Amygdala (tissue), 56 donors: ENCODE measurements at regions not wholly inside any gene's neighbourhood (a gene's known extent, or its start where the extent isn't known, plus 50 kb on each side); places are given as distances from the start of the nearest gene placed in this dataset.
A peak's percentile ranks its signal among the peaks of the same experiment; 100 is the strongest.

Experiments used
- DNase-seq, 56 donors: peaks; one replicate each; lab custom pipeline; 2025; lab: John Stamatoyannopoulos, UW

DNA sequence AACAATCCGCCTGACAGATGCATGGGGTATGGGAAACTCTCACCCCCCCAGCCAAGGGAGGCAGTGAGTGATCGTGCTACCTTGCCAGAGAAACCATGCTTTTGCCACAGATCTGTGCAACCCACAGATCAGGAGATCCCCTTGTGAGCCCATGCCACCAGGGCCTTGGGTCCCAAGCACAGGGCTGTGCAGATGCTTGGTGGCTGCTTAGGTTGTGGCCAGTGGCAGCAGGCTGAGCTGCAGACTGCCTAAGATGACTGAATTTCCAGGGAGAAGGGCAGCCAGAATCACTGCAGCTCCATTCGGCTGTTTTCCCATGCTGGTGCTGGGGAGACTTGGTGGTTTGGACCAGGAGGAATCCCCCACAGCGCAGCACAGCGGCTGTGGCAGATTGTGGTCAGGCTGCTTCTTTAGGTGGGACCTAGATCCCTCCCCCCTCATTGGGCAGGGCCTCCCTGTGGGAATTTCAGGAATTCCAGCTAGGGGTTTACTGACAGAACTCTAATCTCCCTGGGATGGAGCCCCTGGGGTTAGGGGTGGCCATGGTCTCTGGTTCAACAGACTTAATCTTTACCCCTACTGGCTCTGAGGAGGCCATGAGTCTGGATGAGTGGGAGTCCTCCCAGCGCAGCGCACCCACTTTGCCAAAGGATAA, 264.6 kb upstream of the DAAM1 start:
- DNase-seq: no peak

DNA sequence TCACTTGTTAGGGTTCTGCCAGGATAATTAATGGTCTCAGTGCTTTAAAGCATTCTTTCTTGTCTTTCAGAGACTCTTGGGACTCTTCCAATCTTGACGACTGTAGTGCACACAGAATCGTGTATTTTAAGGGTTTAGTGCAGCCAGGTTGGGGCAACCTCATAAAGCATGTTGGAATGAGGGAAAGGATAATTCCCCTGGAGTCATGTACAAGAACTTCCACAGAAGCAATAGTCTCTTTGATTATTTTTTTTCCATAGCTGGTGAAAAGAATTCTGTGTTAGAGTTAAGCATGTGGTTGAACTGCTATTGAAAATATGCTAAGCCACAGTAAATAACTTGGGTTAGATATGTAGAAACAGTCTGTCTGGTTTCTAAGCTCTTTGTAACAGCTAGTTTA, 246.8 kb upstream of the DAAM1 start:
- no peak for DNase-seq

DNA sequence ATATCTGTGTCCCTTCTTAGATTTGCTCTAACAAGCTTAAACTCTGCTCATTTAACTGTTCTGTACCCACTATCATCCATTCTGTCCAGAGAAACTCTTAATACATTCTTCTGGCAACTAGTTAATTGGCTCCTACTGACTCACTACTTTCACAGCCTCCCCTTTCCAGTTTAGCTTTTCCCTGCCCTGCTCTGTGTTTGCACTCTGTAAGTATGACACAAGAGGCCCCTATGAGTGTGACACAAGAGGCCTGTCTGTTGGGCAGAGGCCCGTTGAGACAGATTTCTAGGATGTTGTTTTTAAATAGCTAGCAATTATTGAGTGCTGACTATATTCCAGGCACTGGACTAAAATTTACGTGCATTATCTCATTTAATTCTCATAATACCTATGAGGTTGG, 246.0 kb upstream of the DAAM1 start:
- no peak for DNase-seq

DNA sequence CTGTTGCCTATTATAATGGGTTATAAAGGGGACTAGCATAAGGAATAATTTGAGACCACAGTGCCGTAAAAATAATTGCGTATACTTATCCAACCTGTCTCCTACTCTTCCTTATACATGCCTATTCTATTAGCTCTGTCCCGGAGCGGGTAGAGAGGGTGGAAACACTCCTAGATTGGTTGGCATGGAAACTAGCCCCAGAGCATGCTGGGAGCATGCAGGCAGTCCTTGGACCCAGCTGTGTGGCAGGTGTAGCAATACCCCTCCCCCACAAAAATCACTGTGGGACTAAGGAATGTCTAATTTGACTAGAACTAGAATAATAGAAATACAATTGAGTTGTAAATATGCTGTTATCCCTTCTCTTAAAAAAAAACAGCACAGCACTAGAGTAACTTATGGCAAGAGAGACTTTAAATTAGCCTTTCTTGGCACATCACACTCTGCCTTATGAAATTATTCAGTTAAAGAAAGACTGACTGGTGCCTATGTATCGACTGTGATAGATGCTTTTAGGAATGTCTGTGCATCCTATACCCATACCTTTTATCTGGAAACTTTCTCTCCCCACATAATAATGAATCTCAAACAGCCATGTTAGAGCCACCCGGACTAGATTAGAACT, 244.0 kb upstream of the DAAM1 start:
- DNase-seq: peak in 14 of 56 donors; percentile 0 to 33 (median 13)

DNA sequence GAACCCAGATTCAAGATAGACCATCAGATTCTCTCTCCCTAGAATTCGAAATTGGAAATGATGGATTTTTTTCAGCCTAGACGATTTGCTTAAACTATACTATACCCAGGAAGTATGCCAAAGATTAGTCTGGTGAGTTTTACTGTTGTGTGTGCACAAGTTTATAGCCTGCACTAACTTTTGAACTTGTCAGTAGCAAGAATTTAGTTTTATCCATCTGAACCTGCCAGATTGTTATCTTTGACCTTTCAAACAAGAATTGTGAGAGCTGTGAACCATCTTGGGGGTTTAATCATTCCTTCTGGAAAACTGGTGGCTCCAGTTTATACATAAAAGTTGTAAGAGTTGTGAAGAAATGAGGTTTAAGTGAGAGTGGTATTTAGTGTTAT, 243.5 kb upstream of the DAAM1 start:
- DNase-seq: no peak

DNA sequence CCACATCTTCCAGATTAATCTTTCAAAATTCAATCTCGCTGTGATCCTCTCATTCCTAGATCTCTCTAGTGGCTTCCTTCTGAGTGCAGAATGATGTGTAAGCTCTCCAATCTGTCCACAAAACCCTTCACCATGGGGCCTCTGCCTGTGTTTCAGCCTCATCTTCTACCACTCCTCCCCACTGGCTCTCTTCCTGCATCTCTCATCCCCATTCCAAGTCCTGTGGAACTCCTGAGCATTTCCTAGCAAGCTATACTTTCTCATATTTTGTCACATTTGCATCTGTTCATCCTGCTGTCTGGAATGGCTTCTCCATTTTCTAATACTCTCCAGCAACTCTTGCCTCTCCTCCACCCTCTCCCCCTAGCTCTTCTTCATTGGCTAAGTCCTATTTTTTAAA, 242.0 kb upstream of the DAAM1 start:
- DNase-seq: no peak

DNA sequence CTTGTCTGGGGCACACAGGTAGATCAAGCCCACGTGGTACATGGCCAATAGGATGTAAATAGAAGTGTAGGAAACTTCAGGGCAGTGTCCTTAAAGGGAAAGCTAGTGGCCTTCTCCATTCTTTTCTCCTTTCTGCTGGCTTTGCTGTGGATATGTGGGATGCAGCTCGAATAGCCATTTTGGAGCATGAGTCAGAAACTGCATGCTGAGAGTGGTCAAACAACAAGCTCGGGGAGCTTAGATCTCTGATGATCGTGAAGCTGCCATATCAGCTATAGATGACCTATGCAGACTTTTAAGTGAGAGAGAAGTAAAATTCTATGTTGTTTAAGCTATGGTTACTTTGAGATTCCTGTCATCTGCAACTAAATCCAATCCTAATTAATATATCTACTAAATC, 241.3 kb upstream of the DAAM1 start:
- no peak for DNase-seq

DNA sequence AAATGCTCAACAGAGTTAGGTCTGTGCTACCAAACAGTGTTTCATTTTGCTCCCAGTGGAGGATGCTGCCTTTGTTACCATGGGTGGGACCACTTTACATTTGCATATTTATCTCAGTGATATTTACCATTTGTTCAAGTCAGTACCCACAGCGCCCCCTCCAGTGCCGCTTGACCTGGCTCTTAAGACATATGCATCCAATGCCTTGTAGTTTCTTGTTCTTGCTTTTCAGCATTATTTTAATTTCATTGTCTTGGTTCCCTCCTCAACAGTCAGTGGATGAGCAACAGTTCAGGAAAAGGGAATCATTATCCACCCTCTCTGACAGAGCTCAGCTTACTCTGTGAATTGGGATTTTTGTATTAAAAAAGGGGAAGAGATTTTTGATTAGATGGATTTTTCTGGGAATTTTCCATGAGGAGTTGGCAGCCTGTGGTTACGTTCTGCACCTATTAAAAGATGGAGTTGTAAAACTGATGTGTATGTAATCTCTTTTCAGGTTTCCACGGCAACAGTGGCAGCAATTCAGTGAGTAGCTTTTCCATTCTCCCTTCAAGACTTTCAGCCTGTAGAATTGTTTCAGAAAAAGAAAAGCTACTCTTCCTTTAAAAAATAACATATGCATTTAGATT, 240.5 kb upstream of the DAAM1 start:
- peak in 5 of 56 donors; percentile 2 to 36 (median 4) for DNase-seq

DNA sequence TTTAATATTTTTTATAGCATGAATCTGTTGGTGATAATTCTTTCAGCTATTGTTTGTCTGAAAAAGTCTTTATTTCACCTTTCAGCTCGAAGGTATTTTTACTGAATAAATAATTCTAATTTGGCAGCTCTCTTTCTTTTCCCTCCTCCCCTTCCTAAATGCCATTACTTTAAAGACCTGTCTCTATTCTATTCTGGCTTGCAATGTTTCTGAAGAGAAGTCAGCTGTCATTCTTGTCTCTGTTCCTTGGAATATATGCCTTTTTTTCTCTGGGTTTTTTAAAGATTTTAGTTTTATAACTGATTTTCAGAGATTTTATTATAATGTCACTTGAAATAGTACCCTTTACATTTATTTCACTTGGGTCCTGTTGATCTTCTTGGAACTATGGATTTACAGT, 237.9 kb upstream of the DAAM1 start:
- no peak for DNase-seq

DNA sequence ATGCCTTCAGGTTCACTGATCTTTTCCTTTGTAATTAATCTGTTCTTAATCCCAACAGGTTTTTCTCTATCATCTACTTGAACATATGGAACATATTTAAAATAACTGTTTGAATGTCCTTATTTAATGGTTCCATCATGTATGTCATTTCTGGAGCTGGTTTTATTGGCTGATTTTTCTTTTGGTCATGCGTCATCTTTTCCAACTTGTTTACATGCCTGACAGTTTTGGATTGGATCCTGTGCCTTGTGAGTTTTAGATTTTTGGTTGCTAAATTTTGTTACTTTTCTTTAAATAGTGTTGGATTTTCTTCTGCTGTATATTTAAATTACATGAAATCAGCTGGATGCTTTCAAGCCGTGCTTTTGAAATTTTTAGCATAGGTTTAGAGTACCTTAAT, 237.3 kb upstream of the DAAM1 start:
- no peak for DNase-seq

DNA sequence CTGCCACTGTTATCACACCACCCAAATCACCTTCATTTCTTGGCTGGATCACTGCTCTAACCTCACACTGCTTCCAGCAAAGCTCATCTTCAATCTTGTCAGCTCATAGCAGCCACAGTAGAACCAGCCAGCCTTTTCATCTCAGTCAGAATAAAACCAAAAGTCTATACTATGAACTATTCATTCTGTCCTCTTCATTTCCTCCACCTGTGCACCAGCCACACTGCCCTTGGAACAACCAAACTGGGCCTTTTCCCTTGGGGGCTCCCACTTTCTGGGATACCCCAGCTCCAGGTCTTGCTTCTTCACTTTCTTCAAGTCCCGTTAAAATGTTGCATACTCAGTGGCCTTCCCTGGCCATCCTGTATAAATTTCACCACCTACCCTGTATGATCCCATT, 234.4 kb upstream of the DAAM1 start:
- no peak for DNase-seq

DNA sequence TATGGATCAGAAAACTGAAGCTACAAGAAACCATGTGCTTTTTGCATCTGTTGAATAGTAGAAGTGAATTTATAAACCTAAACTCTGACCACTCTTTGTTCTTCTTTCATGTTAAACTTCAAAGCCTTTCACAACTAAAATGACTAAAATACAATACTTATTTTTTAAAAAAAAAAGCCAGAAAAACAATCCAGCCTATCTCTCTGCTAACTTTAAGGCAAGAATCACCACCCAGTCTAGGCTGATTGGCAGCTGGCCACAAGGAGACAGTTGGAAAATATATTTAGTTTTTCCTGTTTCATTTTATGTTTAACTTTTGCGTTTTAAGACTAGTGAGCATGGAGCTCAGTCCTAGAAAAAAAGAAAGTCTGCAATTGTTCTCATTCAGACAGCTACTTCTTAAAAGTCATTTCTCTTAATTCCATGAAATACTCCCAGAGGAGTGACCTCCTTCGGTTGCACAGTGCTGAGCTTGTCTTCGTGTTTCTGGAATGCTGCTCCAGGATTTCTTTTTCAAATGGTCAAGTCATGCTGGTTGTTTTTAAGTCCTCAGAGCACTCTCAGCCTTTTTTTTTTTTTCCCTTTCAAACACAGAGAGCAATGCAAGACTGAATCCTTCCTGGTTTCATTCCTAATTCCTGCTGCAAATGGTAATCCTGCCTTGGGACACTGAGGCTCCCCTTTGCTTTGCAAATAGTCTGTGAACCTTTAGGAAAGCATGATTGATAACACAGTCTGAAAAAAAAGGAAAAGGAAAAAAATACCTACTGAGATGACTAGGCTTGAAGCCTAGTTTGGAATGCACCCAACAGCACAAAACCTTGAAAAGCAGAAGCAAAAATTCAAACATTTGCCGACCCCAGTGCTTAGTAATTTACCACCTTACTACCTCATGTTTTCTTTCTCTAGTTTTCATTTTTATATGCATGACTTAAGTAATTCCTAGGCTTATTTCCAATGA, 233.3 kb upstream of the DAAM1 start:
- no peak for DNase-seq

DNA sequence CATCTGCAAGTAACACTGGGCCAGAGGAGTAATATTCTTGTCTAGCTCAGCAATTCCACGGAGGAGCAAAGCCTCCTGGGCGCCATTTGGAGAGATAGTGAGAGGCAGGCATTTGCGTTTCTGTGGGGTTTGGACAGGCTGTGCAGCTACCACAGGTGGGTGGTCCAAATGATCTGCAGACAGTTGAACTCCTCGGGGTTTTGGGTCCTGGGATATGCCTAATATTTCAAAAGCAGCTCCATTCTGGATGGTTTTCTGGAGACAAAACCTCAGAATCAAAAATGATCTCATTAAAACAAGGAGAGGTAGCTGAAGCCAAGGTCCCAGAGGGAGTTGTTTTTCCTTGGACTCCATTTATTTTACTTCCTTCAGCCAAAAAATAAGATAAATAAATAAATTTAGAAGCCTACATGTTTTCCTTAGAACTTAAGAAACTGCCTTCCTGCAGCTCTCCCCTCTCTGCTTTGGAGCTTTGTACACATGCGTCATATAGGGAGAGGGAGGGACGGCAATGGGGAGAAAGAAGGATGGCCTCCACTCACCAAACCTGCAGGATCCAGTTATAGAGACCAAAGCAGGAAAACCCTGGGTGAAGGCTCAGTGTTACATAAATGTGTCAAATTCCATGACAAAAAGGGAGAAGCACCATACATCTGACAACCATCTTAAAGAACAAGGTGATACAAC, 227.3 kb upstream of the DAAM1 start:
- DNase-seq: no peak

DNA sequence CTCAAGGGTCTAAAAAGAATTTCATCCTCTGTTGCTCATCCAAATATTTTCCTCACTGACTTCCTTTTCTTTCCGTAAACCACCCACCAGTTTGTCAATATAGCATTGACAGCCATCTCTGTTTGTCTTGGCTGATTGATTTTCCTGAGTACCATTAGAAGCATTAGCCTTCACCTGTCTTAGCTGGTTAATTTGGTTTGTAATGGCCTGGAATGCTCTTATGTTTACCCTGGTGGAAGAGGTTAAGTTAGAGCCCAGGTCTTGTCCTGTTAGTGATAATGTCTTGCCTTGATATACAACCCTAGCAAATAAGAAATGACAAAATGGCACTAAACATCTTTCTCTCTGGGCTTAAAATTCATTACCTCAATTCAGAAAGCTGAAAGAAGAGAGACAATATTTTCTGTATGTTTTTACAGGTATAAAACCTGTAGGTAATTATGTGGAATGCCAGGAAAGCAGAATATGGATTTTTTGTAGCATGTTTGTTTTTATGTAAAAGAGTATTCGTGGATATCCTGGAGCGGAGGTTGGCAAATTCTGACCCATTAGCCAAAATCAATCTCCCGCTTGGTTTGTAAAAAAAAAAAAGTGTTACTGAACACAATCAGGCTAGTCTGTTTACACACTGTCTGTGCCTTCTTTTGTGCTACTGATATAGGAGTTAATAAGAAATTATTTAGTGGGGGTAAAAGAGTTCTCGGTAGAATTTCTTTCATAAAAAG, 224.4 kb upstream of the DAAM1 start:
- no peak for DNase-seq

DNA sequence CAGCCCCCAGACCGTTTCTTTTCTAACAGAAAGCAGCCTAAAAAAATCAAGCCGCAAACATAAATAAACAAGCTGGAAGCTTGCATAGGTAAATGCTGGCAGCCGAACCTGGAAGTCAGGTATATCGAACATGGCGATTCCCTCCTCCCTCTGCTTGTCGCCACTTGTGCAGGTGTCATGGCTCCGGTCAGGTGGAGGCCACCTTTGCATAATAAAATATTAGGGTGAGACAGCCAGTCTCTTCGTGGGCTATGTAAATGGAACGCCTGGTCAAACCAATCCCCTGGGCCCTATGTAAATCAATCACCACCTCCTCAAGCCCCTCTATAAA, 223.9 kb upstream of the DAAM1 start:
- no peak for DNase-seq

DNA sequence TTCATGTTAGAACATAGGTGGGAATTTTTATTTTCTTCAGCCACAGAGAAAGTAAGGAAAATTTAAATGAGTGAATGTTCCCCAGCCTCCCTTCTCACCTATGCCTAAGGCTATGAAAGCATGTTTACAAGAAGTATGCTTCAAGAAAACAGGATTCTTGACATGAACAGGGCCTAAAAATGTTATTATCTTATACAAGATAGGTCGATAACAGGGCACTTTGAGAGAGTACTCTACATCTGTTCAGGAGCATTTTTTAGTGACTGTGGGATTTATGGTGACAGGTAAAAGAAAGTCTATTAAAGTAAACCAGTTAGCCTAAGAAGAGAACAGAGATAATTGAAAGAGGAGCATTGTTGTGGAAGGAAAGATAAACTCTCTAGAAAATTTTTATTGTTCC, 222.9 kb upstream of the DAAM1 start:
- no peak for DNase-seq

DNA sequence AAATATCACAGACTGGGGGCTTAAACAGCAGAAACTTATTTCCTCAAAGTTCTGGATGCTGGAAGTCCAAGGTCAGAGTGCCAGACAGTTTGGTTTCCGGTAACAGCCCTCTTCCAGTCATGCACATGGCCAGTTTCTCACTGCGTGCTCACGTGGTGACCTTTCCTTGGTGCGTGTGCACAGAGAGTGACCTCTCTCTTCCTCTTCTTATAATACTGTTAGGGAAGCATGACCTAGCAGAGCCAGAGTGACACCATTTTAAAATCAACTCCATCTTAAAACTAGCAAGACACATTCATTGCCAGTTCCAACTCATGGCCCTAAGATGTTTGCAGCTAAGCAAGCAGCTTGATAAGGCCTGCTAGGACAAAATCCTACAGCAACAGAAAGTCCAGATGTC, 221.5 kb upstream of the DAAM1 start:
- no peak for DNase-seq

DNA sequence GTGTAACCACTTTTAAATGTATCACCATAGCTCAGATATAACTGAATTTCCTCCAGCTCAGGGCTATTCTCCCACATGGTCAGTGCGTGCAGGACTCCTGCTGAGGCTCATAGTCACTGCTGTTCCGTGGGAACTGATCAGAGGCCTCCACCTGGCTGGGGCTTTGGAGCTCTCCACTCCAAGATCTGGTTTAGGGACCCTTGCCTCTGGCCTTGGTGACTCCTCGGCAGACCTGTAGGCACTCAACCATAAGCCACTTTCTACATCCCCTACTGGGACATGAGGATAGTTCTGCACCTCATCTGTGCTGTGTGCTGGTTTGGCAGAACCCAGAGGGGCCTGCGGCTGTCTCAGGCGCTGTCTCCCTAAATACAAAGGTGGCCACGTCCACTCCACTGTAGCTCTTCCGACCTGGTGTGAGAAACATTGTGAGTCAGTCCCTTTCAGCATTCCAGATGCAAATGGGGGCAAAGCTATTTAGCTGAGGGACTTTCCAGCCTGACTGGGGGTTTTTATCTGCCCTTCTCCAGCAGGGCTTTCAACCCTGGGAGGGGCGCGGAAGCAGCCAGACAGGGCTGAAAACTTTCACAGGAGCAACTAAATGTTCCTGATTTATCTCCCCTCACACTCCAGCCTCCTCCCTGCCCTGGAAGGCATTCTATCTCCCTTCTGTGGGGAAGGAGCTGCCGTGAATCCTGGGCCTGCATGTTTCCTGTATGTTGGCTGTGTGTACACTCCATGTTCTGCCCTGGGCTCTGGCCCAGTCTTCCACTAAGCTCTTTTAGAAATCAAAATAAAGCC, 218.3 kb upstream of the DAAM1 start:
- DNase-seq: no peak
